Caco-2 (cell line): ENCODE measurements at regions not wholly inside any gene's neighbourhood (a gene's known extent, or its start where the extent isn't known, plus 50 kb on each side); places are given as distances from the start of the nearest gene placed in this dataset.

Source experiments
- BruUV-seq: library from RNA; stranded (reverse); fragments of 400-500 nt; replicated peaks from 2 replicates; lab custom pipeline; 2021; lab: Mats Ljungman, UMichigan
- CTCF ChIA-PET: fragments of 300-600 bp; sonication (Branson Sonifier 250); formaldehyde crosslinking; loops from one replicate; lab custom pipeline; 2022; ENCODE audit warnings: antibody characterized with exemption; lab: Charles Lee
- POLR2A ChIA-PET: fragments of 300-600 bp; sonication (Branson Sonifier 250); formaldehyde crosslinking; loops from one replicate; lab custom pipeline; 2022; ENCODE audit warnings: antibody characterized with exemption; lab: Charles Lee
- DNase-seq, 2 experiments: peaks; one replicate each; pipeline versions ENCODE4 v3.0.0 to v3.0.0-alpha.2; 2020 to 2022
- H3K27me3 ChIP-seq: replicated peaks from 2 replicates; pipeline ENCODE4 v1.6.0; 2011; ENCODE audit warnings: low read length; ENCODE audit not compliant: control insufficient read depth, insufficient read depth
- H3K36me3 ChIP-seq: 2 replicates; pipeline ENCODE4 v1.5.1; 2011; ENCODE audit warnings: low read length; ENCODE audit not compliant: control insufficient read depth, insufficient read depth
- H3K4me1 ChIP-seq: fragments of 250-450 bp; sonication (Bioruptor Pico); 2 replicates; pipeline ENCODE4 v1.5.1; 2020; ENCODE audit warnings: mild to moderate bottlenecking
- H3K4me3 ChIP-seq: 2 replicates; pipeline ENCODE4 v1.5.1; 2011; ENCODE audit warnings: low read depth, mild to moderate bottlenecking, control low read depth, low read length
- H3K9me3 ChIP-seq: fragments of 250-450 bp; sonication (Bioruptor Pico); 2 replicates; pipeline ENCODE4 v1.5.1; 2020; ENCODE audit warnings: mild to moderate bottlenecking, moderate library complexity
- H3K27ac Mint-ChIP-seq: one replicate; pipeline ENCODE4 v1.8.0; 2022; ENCODE audit warnings: mixed read lengths; ENCODE audit not compliant: unreplicated experiment
- H3K27me3 Mint-ChIP-seq: one replicate; pipeline ENCODE4 v1.8.0; 2022; ENCODE audit warnings: mixed read lengths; ENCODE audit not compliant: insufficient read depth, unreplicated experiment
- H3K36me3 Mint-ChIP-seq: one replicate; pipeline ENCODE4 v1.8.0; 2022; ENCODE audit warnings: mild to moderate bottlenecking, mixed read lengths; ENCODE audit not compliant: insufficient read depth, unreplicated experiment
- H3K4me1 Mint-ChIP-seq: one replicate; pipeline ENCODE4 v1.8.0; 2022; ENCODE audit warnings: low read depth, mixed read lengths; ENCODE audit not compliant: unreplicated experiment
- H3K4me3 Mint-ChIP-seq: one replicate; pipeline ENCODE4 v1.8.0; 2022; ENCODE audit warnings: mild to moderate bottlenecking, moderate library complexity, mixed read lengths; ENCODE audit not compliant: unreplicated experiment
- H3K9me3 Mint-ChIP-seq: one replicate; pipeline ENCODE4 v1.8.0; 2022; ENCODE audit warnings: mixed read lengths; ENCODE audit not compliant: unreplicated experiment
- CTCF ChIP-seq, 2 experiments: fragments of 200-600 bp in 1 of 2; IDR thresholded peaks; 1 replicate in 1 of 2; 2 replicates in 1 of 2; pipeline versions ENCODE4 v1.5.1 to v1.8.0; 2011 to 2022; ENCODE audit warnings: antibody characterized with exemption in 1 of 2, control low read depth in 1 of 2, inconsistent platforms in 1 of 2, low read depth in 1 of 2, low read length in 1 of 2, mild to moderate bottlenecking in 1 of 2, moderate library complexity in 1 of 2; ENCODE audit not compliant: insufficient read depth in 1 of 2, severe bottlenecking in 1 of 2, unreplicated experiment in 1 of 2
- intact Hi-C: fragments of 100-400 bp; cut with micrococcal nuclease; formaldehyde crosslinking; loops from one replicate; pipeline ENCODE4 v1.10.0; 2022; ENCODE audit not compliant: unreplicated experiment

GRCh38 chrX:145919400-145919799 is 101.8 kb downstream of the SLITRK2 start:
- ChIA-PET CTCF (no interaction called here), POLR2A (no interaction called here)
- no peaks in the 10 kb centered on the region for H3K9me3 Mint-ChIP-seq
- Histone ChIP-seq H3K4me3 (no peak overlapping the region), H3K36me3 (no peaks in the 10 kb centered on the region), H3K9me3 (no peaks in the 10 kb centered on the region), H3K4me1 (no peaks in the 10 kb centered on the region), H3K27me3 (no peaks in the 10 kb centered on the region)
- DNase-seq, result no peak
- H3K36me3 Mint-ChIP-seq, result no peaks in the 10 kb centered on the region
- H3K27ac Mint-ChIP-seq, result no peak overlapping the region
- H3K4me3 Mint-ChIP-seq, result no peak overlapping the region
- TF ChIP-seq CTCF (IDR thresholded peaks at IDR 0.05; ENCODE audit: insufficient read depth in 1 of 2, low read depth in 1 of 2, low read length in 1 of 2, severe bottlenecking in 1 of 2, unreplicated experiment in 1 of 2), result no peak
- H3K4me1 Mint-ChIP-seq, result no peaks in the 10 kb centered on the region
- no peaks in the 10 kb centered on the region for H3K27me3 Mint-ChIP-seq
- intact Hi-C loops, result no loop called here
- BruUV-seq, result no TSS peak

GRCh38 chrX:145923376-145923775 is 105.7 kb downstream of the SLITRK2 start:
- intact Hi-C loops, result no loop called here
- DNase-seq, result no peak
- H3K9me3 Mint-ChIP-seq, result no peaks in the 10 kb centered on the region
- no peaks in the 10 kb centered on the region for H3K27me3 Mint-ChIP-seq
- CTCF ChIA-PET, result no interaction called here
- Histone ChIP-seq H3K4me1 (no peaks in the 10 kb centered on the region), H3K27me3 (no peaks in the 10 kb centered on the region), H3K9me3 (no peaks in the 10 kb centered on the region), H3K36me3 (no peaks in the 10 kb centered on the region), H3K4me3 (no peak overlapping the region)
- H3K4me1 Mint-ChIP-seq, result no peaks in the 10 kb centered on the region
- no TSS peak for BruUV-seq
- no peak overlapping the region for H3K27ac Mint-ChIP-seq
- H3K36me3 Mint-ChIP-seq, result no peaks in the 10 kb centered on the region
- H3K4me3 Mint-ChIP-seq, result no peak overlapping the region
- no peak for TF ChIP-seq CTCF (IDR thresholded peaks at IDR 0.05; ENCODE audit: insufficient read depth in 1 of 2, low read depth in 1 of 2, low read length in 1 of 2, severe bottlenecking in 1 of 2, unreplicated experiment in 1 of 2)
- POLR2A ChIA-PET, result no interaction called here

GRCh38 chrX:145936769-145937168 is 119.1 kb downstream of the SLITRK2 start:
- Histone ChIP-seq H3K4me3 (no peak overlapping the region), H3K27me3 (no peaks in the 10 kb centered on the region), H3K9me3 (no peaks in the 10 kb centered on the region), H3K4me1 (no peaks in the 10 kb centered on the region), H3K36me3 (no peaks in the 10 kb centered on the region)
- H3K27me3 Mint-ChIP-seq, result no peaks in the 10 kb centered on the region
- H3K9me3 Mint-ChIP-seq, result no peaks in the 10 kb centered on the region
- ChIA-PET POLR2A (no interaction called here), CTCF (no interaction called here)
- no peaks in the 10 kb centered on the region for H3K4me1 Mint-ChIP-seq
- BruUV-seq, result no TSS peak
- DNase-seq, result no peak
- H3K4me3 Mint-ChIP-seq, result no peak overlapping the region
- intact Hi-C loops, result no loop called here
- no peak overlapping the region for H3K27ac Mint-ChIP-seq
- TF ChIP-seq CTCF (IDR thresholded peaks at IDR 0.05; ENCODE audit: insufficient read depth in 1 of 2, low read depth in 1 of 2, low read length in 1 of 2, severe bottlenecking in 1 of 2, unreplicated experiment in 1 of 2), result no peak
- H3K36me3 Mint-ChIP-seq, result no peaks in the 10 kb centered on the region
